Neural crest cell (in vitro differentiated cells): ENCODE measurements at regions not wholly inside any gene's neighbourhood (a gene's known extent, or its start where the extent isn't known, plus 50 kb on each side); places are given as distances from the start of the nearest gene placed in this dataset.

Experiments
- DNase-seq: peaks from one replicate; pipeline ENCODE4 v3.0.0; 2021; ENCODE audit warnings: low read depth, mixed read lengths, low spot score
- H3K27ac Mint-ChIP-seq: one replicate; pipeline ENCODE4 v1.8.0; 2021; ENCODE audit warnings: mild to moderate bottlenecking, mixed read lengths; ENCODE audit not compliant: unreplicated experiment
- H3K27me3 Mint-ChIP-seq: 2 replicates; pipeline ENCODE4 v1.8.0; 2021; ENCODE audit warnings: low read depth, mild to moderate bottlenecking, mixed read lengths
- H3K36me3 Mint-ChIP-seq: 2 replicates; pipeline ENCODE4 v1.8.0; 2021; ENCODE audit warnings: low read depth, mild to moderate bottlenecking, mixed read lengths
- H3K4me1 Mint-ChIP-seq: 2 replicates; pipeline ENCODE4 v1.8.0; 2021; ENCODE audit warnings: mixed read lengths
- H3K4me3 Mint-ChIP-seq: one replicate; pipeline ENCODE4 v1.8.0; 2021; ENCODE audit warnings: mild to moderate bottlenecking, mixed read lengths
- H3K9me3 Mint-ChIP-seq: 2 replicates; pipeline ENCODE4 v1.8.0; 2021; ENCODE audit warnings: mixed read lengths
- CTCF ChIP-seq: fragments of 200-600 bp; sonication (generic); conservative IDR thresholded peaks from 2 replicates; pipeline ENCODE4 v1.5.0; 2021; ENCODE audit warnings: antibody characterized with exemption, mild to moderate bottlenecking

DNA sequence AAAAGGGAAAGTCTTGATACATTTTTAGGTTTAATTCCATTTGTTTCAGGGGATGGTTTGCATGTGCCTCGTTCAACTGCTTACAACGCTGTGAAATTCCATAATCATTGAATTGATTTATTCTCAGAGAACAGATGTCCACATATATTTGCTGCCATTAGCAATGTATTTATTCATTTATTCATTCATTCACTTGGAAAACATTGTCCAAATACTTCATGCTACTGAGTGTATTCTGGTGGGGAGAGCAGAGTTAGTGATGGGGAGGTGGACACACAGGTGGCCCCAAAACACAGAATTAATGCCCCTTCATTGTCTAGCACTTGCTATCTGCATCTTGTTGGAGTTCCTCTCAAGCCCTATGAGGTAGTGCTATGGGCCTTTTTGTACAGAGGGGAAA lies 141.2 kb upstream of the PARP11 start:
- H3K36me3 Mint-ChIP-seq = no peaks in the 10 kb centered on the region
- no peaks in the 10 kb centered on the region for H3K9me3 Mint-ChIP-seq
- H3K27ac Mint-ChIP-seq = no peak overlapping the region
- DNase-seq = no peak
- no peak for TF ChIP-seq CTCF
- peaks cover 31% of the 10 kb centered on the region for H3K4me1 Mint-ChIP-seq
- H3K27me3 Mint-ChIP-seq = no peaks in the 10 kb centered on the region
- H3K4me3 Mint-ChIP-seq = no peak overlapping the region

GRCh38 chr12:4012977-4013968 lies 140.1 kb upstream of the PARP11 start:
- peaks cover 33% of the 10 kb centered on the region for H3K4me1 Mint-ChIP-seq
- H3K36me3 Mint-ChIP-seq = no peaks in the 10 kb centered on the region
- H3K27ac Mint-ChIP-seq = no peak overlapping the region
- no peak for TF ChIP-seq CTCF
- DNase-seq = no peak
- H3K4me3 Mint-ChIP-seq = no peak overlapping the region
- no peaks in the 10 kb centered on the region for H3K9me3 Mint-ChIP-seq
- H3K27me3 Mint-ChIP-seq = no peaks in the 10 kb centered on the region

DNA sequence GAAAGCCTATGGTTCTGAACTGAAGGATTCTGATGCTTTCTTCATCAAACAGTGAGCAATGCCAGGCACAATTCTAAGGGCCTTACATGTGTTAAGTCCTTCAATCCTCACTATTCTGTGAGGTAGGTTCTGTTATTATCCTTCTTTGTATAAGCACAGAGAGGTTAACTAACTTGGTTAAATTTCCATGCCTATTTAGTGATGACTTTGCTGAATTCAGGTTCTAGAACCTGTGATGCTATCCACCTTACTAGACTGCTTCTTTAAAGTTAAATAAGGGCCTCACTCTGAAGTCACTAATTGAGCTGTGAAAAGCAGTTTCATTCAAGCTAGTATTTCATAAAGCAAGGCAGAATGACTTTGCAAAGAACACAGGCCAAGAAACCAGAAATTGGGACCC lies 138.9 kb upstream of the PARP11 start:
- H3K9me3 Mint-ChIP-seq = no peaks in the 10 kb centered on the region
- H3K27me3 Mint-ChIP-seq = no peaks in the 10 kb centered on the region
- H3K36me3 Mint-ChIP-seq = no peaks in the 10 kb centered on the region
- no peak for TF ChIP-seq CTCF
- H3K27ac Mint-ChIP-seq = no peak overlapping the region
- no peak for DNase-seq
- H3K4me3 Mint-ChIP-seq = no peak overlapping the region
- peaks cover 33% of the 10 kb centered on the region for H3K4me1 Mint-ChIP-seq

GRCh38 chr12:4011597-4011996 lies 138.4 kb upstream of the PARP11 start:
- no peak for TF ChIP-seq CTCF
- H3K27ac Mint-ChIP-seq = peak overlapping the region; percentile 15
- no peaks in the 10 kb centered on the region for H3K36me3 Mint-ChIP-seq
- H3K9me3 Mint-ChIP-seq = no peaks in the 10 kb centered on the region
- no peak for DNase-seq
- H3K4me3 Mint-ChIP-seq = no peak overlapping the region
- H3K4me1 Mint-ChIP-seq = peaks cover 33% of the 10 kb centered on the region
- no peaks in the 10 kb centered on the region for H3K27me3 Mint-ChIP-seq

- peaks cover 20% of the 10 kb centered on the region for H3K4me1 Mint-ChIP-seq
- no peak overlapping the region for H3K27ac Mint-ChIP-seq
- no peaks in the 10 kb centered on the region for H3K9me3 Mint-ChIP-seq
- H3K36me3 Mint-ChIP-seq = no peaks in the 10 kb centered on the region
- no peaks in the 10 kb centered on the region for H3K27me3 Mint-ChIP-seq
- TF ChIP-seq CTCF = no peak
- no peak for DNase-seq
- H3K4me3 Mint-ChIP-seq = no peak overlapping the region
Measured at GRCh38 chr12:4009979-4010704, 136.9 kb upstream of the PARP11 start.
